GM19025 (cell line): ENCODE measurements at regions not wholly inside any gene's neighbourhood (a gene's known extent, or its start where the extent isn't known, plus 50 kb on each side); places are given as distances from the start of the nearest gene placed in this dataset.
"Not testable (repeated sequence)": the region's sequence is repeated elsewhere in the genome, so short reads cannot be mapped to it uniquely, and the experiment has no call there.

Source experiments
- ATAC-seq: cut with Tn5 transposase; IDR thresholded peaks from one replicate; pipeline ENCODE4 v1.9.1; 2021; ENCODE audit warnings: mild to moderate bottlenecking, low read depth, moderate library complexity; ENCODE audit not compliant: unreplicated experiment

GRCh38 chr21:28336314-28336713, 656.4 kb downstream of the LTN1 start:
- no peak for ATAC-seq

- ATAC-seq, result no peak
Measured at GRCh38 chr21:28334407-28334806, 658.3 kb downstream of the LTN1 start.

GRCh38 chr21:28333578-28334075, 659.0 kb downstream of the LTN1 start:
- ATAC-seq, result no peak

- no peak for ATAC-seq
Measured at GRCh38 chr21:28332796-28333195, 659.9 kb downstream of the LTN1 start.

- no peak for ATAC-seq
Measured at GRCh38 chr21:28325618-28326017, 667.1 kb downstream of the LTN1 start.

GRCh38 chr21:28324690-28325089, 668.0 kb downstream of the LTN1 start:
- ATAC-seq, result no peak

- ATAC-seq, result no peak
Measured at GRCh38 chr21:28317177-28317950, 675.3 kb downstream of the LTN1 start.

GRCh38 chr21:28311411-28312190, 681.1 kb downstream of the LTN1 start:
- no peak for ATAC-seq

- no peak for ATAC-seq
Measured at GRCh38 chr21:28310711-28311110, 682.0 kb downstream of the LTN1 start.

GRCh38 chr21:28310171-28310685, 682.4 kb downstream of the LTN1 start:
- no peak for ATAC-seq

GRCh38 chr21:28309596-28309995, 683.1 kb downstream of the LTN1 start:
- no peak for ATAC-seq

GRCh38 chr21:28308516-28308915, 684.2 kb downstream of the LTN1 start:
- ATAC-seq, result no peak

GRCh38 chr21:28299946-28300345, 692.7 kb downstream of the LTN1 start:
- ATAC-seq, result no peak

GRCh38 chr21:28298251-28298672, 694.4 kb downstream of the LTN1 start:
- ATAC-seq, result no peak

- no peak for ATAC-seq
Measured at GRCh38 chr21:28294051-28294450, 698.6 kb downstream of the LTN1 start.

- ATAC-seq, result no peak
Measured at GRCh38 chr21:28283641-28284490, 708.8 kb downstream of the LTN1 start.

GRCh38 chr21:28282833-28283232, 709.8 kb downstream of the LTN1 start:
- ATAC-seq, result no peak

- not testable (repeated sequence) for ATAC-seq
Measured at GRCh38 chr21:28281357-28281756, 711.3 kb downstream of the LTN1 start.

- ATAC-seq, result no peak
Measured at GRCh38 chr21:28280611-28281010, 712.1 kb downstream of the LTN1 start.

- ATAC-seq, result no peak
Measured at GRCh38 chr21:28277324-28277723, 715.4 kb downstream of the LTN1 start.
